Small intestine (tissue), 7 donors: ENCODE measurements at regions not wholly inside any gene's neighbourhood (a gene's known extent, or its start where the extent isn't known, plus 50 kb on each side); places are given as distances from the start of the nearest gene placed in this dataset.
A peak's percentile ranks its signal among the peaks of the same experiment; 100 is the strongest.

Source experiments
- DNase-seq, 2 donors: peaks; one replicate each; pipeline versions ENCODE4 v3.0.0 to v3.0.0-alpha.2; 2013
- FAIRE-seq: peaks from 2 replicates; lab custom pipeline; 2012; peaks lifted over from hg19 to GRCh38; lab: Jason Lieb, UNC
- H3K27ac ChIP-seq, 3 donors: one replicate each; pipeline ENCODE4 v1.5.1; 2013; ENCODE audit warnings: low read length in 2 of 3, mild to moderate bottlenecking in 2 of 3, control low read depth in 1 of 3, inconsistent platforms in 1 of 3, low read depth in 1 of 3, moderate library complexity in 1 of 3
- H3K27me3 ChIP-seq, 3 donors: one replicate each; pipeline ENCODE4 v1.6.1; 2013; ENCODE audit warnings: low read length in 3 of 3, inconsistent platforms in 1 of 3; ENCODE audit not compliant: control insufficient read depth in 3 of 3, insufficient read depth in 3 of 3
- H3K36me3 ChIP-seq, 3 donors: one replicate each; pipeline ENCODE4 v1.6.1; 2013; ENCODE audit warnings: low read length in 3 of 3, inconsistent platforms in 1 of 3, low read depth in 1 of 3, mild to moderate bottlenecking in 1 of 3, moderate library complexity in 1 of 3; ENCODE audit not compliant: control insufficient read depth in 3 of 3, insufficient read depth in 2 of 3
- H3K4me1 ChIP-seq, 3 donors: one replicate each; pipeline ENCODE4 v1.6.1; 2013; ENCODE audit warnings: low read length in 2 of 3, inconsistent platforms in 1 of 3, low read depth in 1 of 3, mild to moderate bottlenecking in 1 of 3, moderate library complexity in 1 of 3; ENCODE audit not compliant: control insufficient read depth in 3 of 3, insufficient read depth in 2 of 3
- H3K4me3 ChIP-seq, 3 donors: one replicate each; pipeline ENCODE4 v1.5.1; 2013; ENCODE audit warnings: low read length in 3 of 3, control low read depth in 1 of 3, inconsistent platforms in 1 of 3, low read depth in 1 of 3, mild to moderate bottlenecking in 1 of 3, moderate library complexity in 1 of 3
- H3K9me3 ChIP-seq, 2 donors: one replicate each; pipeline ENCODE4 v1.6.1; 2013; ENCODE audit warnings: low read depth in 1 of 2, low read length in 1 of 2; ENCODE audit not compliant: control insufficient read depth in 2 of 2, insufficient read depth in 1 of 2
- WGBS, 3 donors: extraction: QIAGEN DNeasy Blood & Tissue Kit; methylation state at CpG; one replicate each; pipeline ENCODE4 v1.1.7; 2013; 5-methylcytosine and 5-hydroxymethylcytosine counted together
- donor health status: healthy with polysubstance abuse.
- donor health status: control.
- donor health status: control.
- donor health status: Bipolar disorder and iron deficiency.
- donor health status: healthy.

DNA sequence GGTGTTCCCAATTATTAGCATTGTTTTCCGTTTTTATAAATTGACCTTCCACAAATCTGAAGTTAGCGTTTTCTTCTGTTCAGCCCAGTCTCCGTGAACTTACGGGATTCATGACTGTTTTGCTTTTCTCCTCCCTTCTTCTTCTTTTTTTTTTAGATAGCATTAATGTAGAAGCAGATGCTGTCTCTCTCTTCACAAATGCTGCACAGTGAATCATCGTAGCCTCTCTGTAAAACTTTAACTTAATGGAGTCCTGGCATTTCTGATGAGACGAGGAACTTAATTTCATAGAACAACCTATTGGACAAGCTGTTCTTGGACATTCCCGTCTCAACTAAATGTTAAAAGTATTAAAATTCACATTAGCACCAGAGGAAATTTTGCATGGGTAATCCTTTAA lies 138.0 kb upstream of the EEF1E1 start:
- 55 to 71% (median 61%) methylated on average over 7 of the region's 7 CpGs for WGBS, 3 donors
- FAIRE-seq, result no peak
- no peak overlapping the region for H3K4me3 ChIP-seq
- no peaks in the 10 kb centered on the region for H3K36me3 ChIP-seq
- H3K4me1 ChIP-seq, result no peaks in the 10 kb centered on the region
- no peak for DNase-seq
- H3K27ac ChIP-seq, result no peak overlapping the region
- H3K27me3 ChIP-seq, result peaks cover 0 to 8% (median 7%) of the 10 kb centered on the region in 3 donors
- no peaks in the 10 kb centered on the region for H3K9me3 ChIP-seq

DNA sequence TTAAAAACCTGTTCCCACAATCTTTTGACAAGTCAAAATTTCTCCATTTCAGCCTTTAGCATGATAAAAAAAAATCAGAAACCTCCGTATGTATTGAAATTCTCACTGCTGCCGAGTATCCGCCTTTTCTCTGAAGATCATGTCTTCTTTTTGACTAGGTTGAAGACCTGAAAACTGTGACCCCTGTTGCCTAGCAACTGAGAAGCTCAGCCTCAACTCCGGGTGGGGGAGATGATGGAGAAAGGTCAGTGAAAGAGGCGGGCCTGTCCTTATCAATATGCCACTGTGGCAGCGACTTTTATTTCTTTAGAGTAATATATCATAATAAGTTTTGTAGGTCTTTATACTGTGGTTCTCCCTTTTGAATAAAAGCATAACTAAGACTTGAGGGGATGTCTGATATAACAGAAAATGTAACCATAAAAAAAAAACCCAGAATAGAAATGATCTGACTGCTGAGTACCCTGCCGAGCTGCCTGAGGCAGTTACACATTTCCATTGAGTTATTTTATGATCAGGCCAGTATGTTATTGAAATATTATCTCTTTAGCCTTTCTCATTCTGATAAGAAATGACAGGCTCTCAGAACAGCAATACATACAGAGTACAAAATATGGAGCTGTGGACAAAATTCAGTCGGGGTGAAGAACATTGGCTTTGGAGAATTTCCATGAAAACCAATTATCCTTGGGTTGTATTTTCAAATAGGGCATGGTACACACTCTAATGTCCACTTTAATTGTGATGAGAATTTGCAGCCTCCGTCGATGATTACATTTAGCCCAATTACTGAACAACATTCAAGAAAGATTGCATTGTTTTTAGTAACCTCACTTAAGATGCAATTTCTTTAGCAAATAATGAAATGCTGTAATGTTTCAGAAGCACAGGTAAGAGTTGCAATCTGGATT lies 136.7 kb upstream of the EEF1E1 start:
- no peaks in the 10 kb centered on the region for H3K9me3 ChIP-seq
- no peak for FAIRE-seq
- no peak for DNase-seq
- H3K27me3 ChIP-seq, result peaks cover 0 to 12% (median 7%) of the 10 kb centered on the region in 3 donors
- H3K36me3 ChIP-seq, result no peaks in the 10 kb centered on the region
- WGBS, 3 donors, result 31 to 46% (median 39%) methylated on average over 10 of the region's 10 CpGs
- no peak overlapping the region for H3K4me3 ChIP-seq
- no peak overlapping the region for H3K27ac ChIP-seq
- H3K4me1 ChIP-seq, result no peaks in the 10 kb centered on the region

DNA sequence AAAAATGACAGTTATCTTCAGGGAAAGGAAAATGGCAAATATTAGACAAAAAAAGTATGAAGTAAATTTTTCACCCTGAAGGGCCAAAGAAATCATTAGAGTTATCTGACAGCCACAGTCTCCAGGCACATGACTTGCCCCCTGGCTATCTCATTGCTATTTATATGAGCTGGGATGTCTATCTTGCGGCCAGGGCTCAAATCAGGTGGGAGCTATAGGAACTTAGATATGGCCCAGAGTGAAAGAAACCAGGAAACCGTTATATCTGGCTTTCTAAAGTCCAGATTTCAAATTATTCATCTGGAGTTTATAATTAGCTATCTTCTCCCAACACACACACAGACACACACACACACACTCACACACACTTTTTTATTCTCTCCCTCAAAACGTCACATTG lies 135.3 kb upstream of the EEF1E1 start:
- H3K27me3 ChIP-seq, result peaks cover 0 to 12% (median 7%) of the 10 kb centered on the region in 3 donors
- no peak for FAIRE-seq
- H3K36me3 ChIP-seq, result no peaks in the 10 kb centered on the region
- DNase-seq, result no peak
- H3K4me1 ChIP-seq, result no peaks in the 10 kb centered on the region
- no peak overlapping the region for H3K27ac ChIP-seq
- H3K4me3 ChIP-seq, result no peak overlapping the region
- H3K9me3 ChIP-seq, result no peaks in the 10 kb centered on the region
- 40 to 44% (median 42%) methylated on average over 3 of the region's 3 CpGs for WGBS, 3 donors

DNA sequence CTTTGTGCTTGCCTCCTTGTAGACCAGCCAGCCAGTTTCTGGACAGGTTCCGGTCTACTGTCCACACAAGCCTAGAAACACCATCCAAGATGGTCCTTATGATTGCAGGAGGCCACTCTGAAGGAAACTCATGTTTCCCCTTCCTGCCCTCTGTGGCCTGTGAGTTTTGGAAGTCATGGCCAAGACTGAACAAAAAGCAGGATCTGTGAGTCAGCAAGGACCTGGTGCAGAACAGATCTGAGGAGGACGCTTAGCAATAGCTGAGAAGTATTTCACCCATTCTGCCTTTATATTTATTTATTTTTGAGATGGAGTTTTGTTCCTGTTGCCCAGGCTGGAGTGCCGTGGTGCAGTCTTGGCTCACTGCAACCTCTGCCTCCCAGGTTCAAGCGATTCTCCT lies 134.6 kb upstream of the EEF1E1 start:
- no peaks in the 10 kb centered on the region for H3K36me3 ChIP-seq
- no peak overlapping the region for H3K4me3 ChIP-seq
- no peaks in the 10 kb centered on the region for H3K4me1 ChIP-seq
- WGBS, 3 donors, result 75 to 92% (median 86%) methylated on average over 4 of the region's 4 CpGs
- no peak for DNase-seq
- H3K27ac ChIP-seq, result no peak overlapping the region
- peaks cover 0 to 12% (median 7%) of the 10 kb centered on the region in 3 donors for H3K27me3 ChIP-seq
- H3K9me3 ChIP-seq, result no peaks in the 10 kb centered on the region
- no peak for FAIRE-seq

DNA sequence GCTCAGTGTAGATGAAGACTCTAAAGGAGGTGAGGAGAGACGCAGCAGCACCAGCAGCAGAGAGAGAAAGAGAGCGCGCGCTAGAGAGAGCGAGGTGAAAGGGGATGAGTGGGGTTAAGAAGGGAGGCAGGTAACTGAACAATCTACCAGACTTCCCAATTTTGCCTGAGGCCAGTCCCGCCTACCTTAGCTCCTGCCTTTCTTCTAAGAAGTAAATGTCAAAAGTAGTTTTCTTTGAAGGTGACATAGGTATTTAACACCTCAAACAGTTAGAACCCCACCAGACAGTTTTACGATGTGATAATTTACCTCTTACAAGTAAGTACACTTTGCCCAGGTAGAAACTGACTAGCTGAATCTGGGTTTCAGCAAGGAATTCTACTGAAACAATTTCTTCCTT lies 132.0 kb upstream of the EEF1E1 start:
- H3K27ac ChIP-seq, result no peak overlapping the region
- H3K4me1 ChIP-seq, result no peaks in the 10 kb centered on the region
- H3K4me3 ChIP-seq, result no peak overlapping the region
- peaks cover 0 to 11% (median 5%) of the 10 kb centered on the region in 3 donors for H3K27me3 ChIP-seq
- H3K9me3 ChIP-seq, result no peaks in the 10 kb centered on the region
- 36 to 62% (median 46%) methylated on average over 7 of the region's 7 CpGs for WGBS, 3 donors
- DNase-seq, result peak in 1 of 2 donors; percentile 14
- H3K36me3 ChIP-seq, result no peaks in the 10 kb centered on the region
- no peak for FAIRE-seq

DNA sequence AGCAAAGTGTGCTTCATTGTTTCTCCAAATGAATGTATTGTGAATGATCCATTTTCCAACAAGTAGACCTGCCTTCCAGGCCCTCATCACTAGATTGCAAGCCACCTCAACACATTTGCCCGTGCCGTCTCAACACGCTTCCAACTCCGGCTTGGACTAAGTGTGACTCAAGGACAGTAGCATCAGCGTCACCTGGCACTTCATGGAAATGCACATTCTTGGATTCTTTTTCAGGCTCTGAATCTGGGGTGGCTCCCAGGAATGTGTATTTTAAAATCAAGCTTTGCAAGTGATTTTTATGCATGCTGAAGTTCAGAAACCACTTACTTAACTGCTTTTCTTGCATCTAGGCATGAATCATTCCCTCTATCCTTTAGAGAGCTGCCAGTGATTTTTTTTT lies 129.6 kb upstream of the EEF1E1 start:
- peaks cover 0 to 8% (median 0%) of the 10 kb centered on the region in 3 donors for H3K27me3 ChIP-seq
- WGBS, 3 donors, result 81 to 90% (median 86%) methylated on average over 5 of the region's 5 CpGs
- no peaks in the 10 kb centered on the region for H3K4me1 ChIP-seq
- H3K4me3 ChIP-seq, result no peak overlapping the region
- H3K27ac ChIP-seq, result no peak overlapping the region
- DNase-seq (no peak), FAIRE-seq (no peak)
- no peaks in the 10 kb centered on the region for H3K36me3 ChIP-seq
- no peaks in the 10 kb centered on the region for H3K9me3 ChIP-seq

DNA sequence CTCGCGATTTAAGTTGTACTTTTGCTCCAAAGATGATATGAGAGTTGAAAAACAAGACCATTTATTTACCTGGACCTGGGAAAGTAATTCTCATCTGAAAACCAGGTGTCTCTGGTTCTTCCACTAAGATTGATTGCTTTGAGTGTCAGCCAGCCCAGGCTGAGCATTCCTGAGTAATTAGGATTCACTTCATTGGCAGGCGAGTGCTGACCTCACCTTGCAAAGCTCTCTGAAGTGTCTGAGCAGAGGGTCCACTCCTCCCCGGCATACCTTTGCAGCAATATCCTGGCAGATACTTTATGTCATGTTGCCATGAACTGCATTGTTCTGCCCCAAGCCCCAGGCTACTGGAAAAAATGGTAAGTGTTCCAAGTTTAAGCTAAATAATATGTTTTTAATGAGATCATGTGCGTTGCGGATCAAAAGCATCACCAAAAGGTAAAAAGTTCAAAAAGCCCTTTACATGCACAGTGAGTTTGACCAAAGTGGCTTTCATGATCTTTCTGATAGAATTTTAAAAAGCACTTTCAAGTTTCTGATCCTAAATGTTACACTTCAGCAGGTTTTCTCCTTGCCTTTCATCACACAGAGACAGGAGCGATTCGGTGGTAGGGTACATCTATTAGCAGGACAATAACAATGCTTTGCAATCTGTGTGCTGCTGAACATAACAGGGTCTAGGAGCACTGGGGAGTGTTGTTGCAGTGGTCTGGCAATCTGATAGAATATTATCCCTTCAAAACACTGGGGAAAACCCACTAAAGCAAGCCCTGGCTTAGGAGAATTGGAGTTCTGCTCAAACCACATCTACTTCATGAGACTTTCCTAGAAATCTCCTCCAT lies 127.8 kb upstream of the EEF1E1 start:
- H3K9me3 ChIP-seq, result no peaks in the 10 kb centered on the region
- FAIRE-seq, result no peak
- H3K4me3 ChIP-seq, result no peak overlapping the region
- no peaks in the 10 kb centered on the region for H3K4me1 ChIP-seq
- 57 to 61% (median 57%) methylated on average over 8 of the region's 8 CpGs for WGBS, 3 donors
- H3K27me3 ChIP-seq, result peaks cover 0 to 2% (median 0%) of the 10 kb centered on the region in 3 donors
- H3K27ac ChIP-seq, result no peak overlapping the region
- DNase-seq, result no peak
- H3K36me3 ChIP-seq, result no peaks in the 10 kb centered on the region

DNA sequence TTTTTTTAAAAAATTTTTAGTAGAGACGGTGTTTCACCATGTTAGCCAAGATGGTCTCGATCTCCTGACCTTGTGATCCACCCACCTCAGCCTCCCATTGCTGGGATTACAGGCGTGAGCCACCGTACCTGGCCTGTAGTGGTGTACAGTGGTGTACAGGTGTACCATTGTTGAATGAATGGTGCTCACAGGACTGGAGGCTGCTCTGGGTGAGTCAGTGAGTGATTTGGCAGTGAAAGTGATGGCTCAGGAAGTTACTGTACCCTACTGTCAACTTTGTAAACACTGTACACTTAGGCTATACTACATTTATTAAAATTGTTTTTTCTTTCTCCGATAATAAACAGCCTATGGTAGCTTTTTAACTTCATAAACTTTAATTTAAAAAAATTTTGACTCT lies 122.8 kb upstream of the EEF1E1 start:
- H3K9me3 ChIP-seq, result no peaks in the 10 kb centered on the region
- peaks cover 0 to 2% (median 0%) of the 10 kb centered on the region in 3 donors for H3K27me3 ChIP-seq
- H3K36me3 ChIP-seq, result no peaks in the 10 kb centered on the region
- WGBS, 3 donors, result 81 to 83% (median 82%) methylated on average over 5 of the region's 5 CpGs
- FAIRE-seq (no peak), DNase-seq (no peak)
- H3K27ac ChIP-seq, result no peak overlapping the region
- no peak overlapping the region for H3K4me3 ChIP-seq
- H3K4me1 ChIP-seq, result no peaks in the 10 kb centered on the region
